Activated CD8-positive, alpha-beta T cell treated with anti-CD3 and anti-CD28 coated beads for 36 hours (primary cell): ENCODE measurements at regions not wholly inside any gene's neighbourhood (a gene's known extent, or its start where the extent isn't known, plus 50 kb on each side); places are given as distances from the start of the nearest gene placed in this dataset.
"Not testable (repeated sequence)": the region's sequence is repeated elsewhere in the genome, so short reads cannot be mapped to it uniquely, and the experiment has no call there.

Experiments used
- ATAC-seq: fragments of 200-7000 bp; cut with Tn5 transposase; one replicate; pipeline ENCODE4 v1.10.0; 2021; ENCODE audit warnings: mild to moderate bottlenecking, moderate library complexity
- CTCF ChIA-PET: fragments of 350-600 bp; sonication (Branson Sonifier 250); formaldehyde crosslinking; loops from one replicate; lab custom pipeline; 2021; ENCODE audit warnings: antibody characterized with exemption; lab: Charles Lee
- POLR2A ChIA-PET: fragments of 350-600 bp; sonication (Branson Sonifier 250); formaldehyde crosslinking; loops from one replicate; lab custom pipeline; 2021; ENCODE audit warnings: antibody characterized with exemption; lab: Charles Lee
- DNase-seq: peaks from one replicate; pipeline ENCODE4 v3.0.0-alpha.2; 2020
- H3K27ac Mint-ChIP-seq: one replicate; pipeline ENCODE4 v1.8.0; 2021; ENCODE audit warnings: mild to moderate bottlenecking, mixed read lengths
- H3K27me3 Mint-ChIP-seq: one replicate; pipeline ENCODE4 v1.8.0; 2021; ENCODE audit warnings: mixed read lengths
- H3K36me3 Mint-ChIP-seq: one replicate; pipeline ENCODE4 v1.8.0; 2021; ENCODE audit warnings: low read depth, mixed read lengths
- H3K4me1 Mint-ChIP-seq: one replicate; pipeline ENCODE4 v1.8.0; 2021; ENCODE audit warnings: low read depth, mixed read lengths
- H3K4me3 Mint-ChIP-seq: one replicate; pipeline ENCODE4 v1.8.0; 2021; ENCODE audit warnings: mild to moderate bottlenecking, moderate library complexity, mixed read lengths
- H3K9me3 Mint-ChIP-seq: one replicate; pipeline ENCODE4 v1.8.0; 2021; ENCODE audit warnings: mixed read lengths
- CTCF ChIP-seq: fragments of 200-600 bp; IDR thresholded peaks from one replicate; pipeline ENCODE4 v1.8.0; 2022; ENCODE audit warnings: antibody characterized with exemption, mild to moderate bottlenecking
- intact Hi-C: fragments of 100-400 bp; cut with micrococcal nuclease; formaldehyde crosslinking; loops from one replicate; pipeline ENCODE4 v1.10.0; 2022

- ChIA-PET POLR2A (no interaction called here), CTCF (interaction anchor here (1.7 to 1.9 kb wide), 3 partner anchors 10 to 167 kb away, joined by 5 to 14 read pairs (median 5); no protein-coding TSS in a partner anchor)
- H3K9me3 Mint-ChIP-seq = no peaks in the 10 kb centered on the region
- H3K27ac Mint-ChIP-seq = no peak overlapping the region
- H3K27me3 Mint-ChIP-seq = peaks cover 20% of the 10 kb centered on the region
- H3K4me3 Mint-ChIP-seq = no peak overlapping the region
- DNase-seq = no peak
- no peak for ATAC-seq
- H3K36me3 Mint-ChIP-seq = no peaks in the 10 kb centered on the region
- H3K4me1 Mint-ChIP-seq = peaks cover 2% of the 10 kb centered on the region
- no peak for TF ChIP-seq CTCF
- intact Hi-C loops = no loop called here
These were observed 212.8 kb downstream of the CDCA7 start for GRCh38 chr2:173567493-173567892.

GRCh38 chr2:173568054-173568453, 213.4 kb downstream of the CDCA7 start:
- Mint-ChIP-seq H3K36me3 (no peaks in the 10 kb centered on the region), H3K27ac (no peak overlapping the region), H3K9me3 (no peaks in the 10 kb centered on the region), H3K4me1 (peaks cover 2% of the 10 kb centered on the region), H3K4me3 (no peak overlapping the region), H3K27me3 (peaks cover 17% of the 10 kb centered on the region)
- ChIA-PET POLR2A (no interaction called here), CTCF (interaction anchor here (1.7 to 1.9 kb wide), 3 partner anchors 9 to 168 kb away, joined by 5 to 14 read pairs (median 5); no protein-coding TSS in a partner anchor)
- DNase-seq (peak; percentile 39), ATAC-seq (no peak)
- intact Hi-C loops = no loop called here
- peak; percentile 19 for TF ChIP-seq CTCF

- H3K4me1 Mint-ChIP-seq = peaks cover 2% of the 10 kb centered on the region
- no peaks in the 10 kb centered on the region for H3K9me3 Mint-ChIP-seq
- H3K36me3 Mint-ChIP-seq = no peaks in the 10 kb centered on the region
- no peak overlapping the region for H3K27ac Mint-ChIP-seq
- peak; percentile 36 for TF ChIP-seq CTCF
- ATAC-seq = no peak
- DNase-seq = no peak
- peaks cover 10% of the 10 kb centered on the region for H3K27me3 Mint-ChIP-seq
- ChIA-PET CTCF (interaction anchor here (1.2 kb wide), 1 partner anchor 16 kb away, joined by 3 read pairs; no protein-coding TSS in a partner anchor), POLR2A (no interaction called here)
- intact Hi-C loops = no loop called here
- no peak overlapping the region for H3K4me3 Mint-ChIP-seq
These were observed 216.5 kb downstream of the CDCA7 start for GRCh38 chr2:173571021-173571821.

GRCh38 chr2:173571887-173572680, 217.4 kb downstream of the CDCA7 start:
- H3K36me3 Mint-ChIP-seq = no peaks in the 10 kb centered on the region
- ChIA-PET CTCF (no interaction called here), POLR2A (no interaction called here)
- intact Hi-C loops = no loop called here
- TF ChIP-seq CTCF = no peak
- H3K27me3 Mint-ChIP-seq = peaks cover 10% of the 10 kb centered on the region
- H3K4me3 Mint-ChIP-seq = no peak overlapping the region
- no peaks in the 10 kb centered on the region for H3K9me3 Mint-ChIP-seq
- H3K27ac Mint-ChIP-seq = no peak overlapping the region
- DNase-seq (no peak), ATAC-seq (no peak)
- peaks cover 2% of the 10 kb centered on the region for H3K4me1 Mint-ChIP-seq

- no peaks in the 10 kb centered on the region for H3K36me3 Mint-ChIP-seq
- H3K9me3 Mint-ChIP-seq = no peaks in the 10 kb centered on the region
- CTCF ChIA-PET = no interaction called here
- no peak overlapping the region for H3K27ac Mint-ChIP-seq
- POLR2A ChIA-PET = no interaction called here
- intact Hi-C loops = no loop called here
- peaks cover 2% of the 10 kb centered on the region for H3K4me1 Mint-ChIP-seq
- H3K4me3 Mint-ChIP-seq = no peak overlapping the region
- H3K27me3 Mint-ChIP-seq = peaks cover 10% of the 10 kb centered on the region
- no peak for TF ChIP-seq CTCF
- no peak for DNase-seq
- ATAC-seq = no peak
These were observed 218.2 kb downstream of the CDCA7 start for GRCh38 chr2:173572848-173573247.

- H3K36me3 Mint-ChIP-seq, H3K9me3 Mint-ChIP-seq, intact Hi-C loops: not testable (repeated sequence)
These were observed 219.1 kb downstream of the CDCA7 start for GRCh38 chr2:173573782-173574181.

More at GRCh38 chr2:173573782-173574181, 219.1 kb downstream of the CDCA7 start:
- ATAC-seq, H3K4me1 Mint-ChIP-seq, DNase-seq, H3K27ac Mint-ChIP-seq, H3K4me3 Mint-ChIP-seq, CTCF ChIA-PET, H3K27me3 Mint-ChIP-seq, POLR2A ChIA-PET: not testable (repeated sequence)
